A549 (cell line): ENCODE measurements at regions not wholly inside any gene's neighbourhood (a gene's known extent, or its start where the extent isn't known, plus 50 kb on each side); places are given as distances from the start of the nearest gene placed in this dataset.

Experiments used
- ATAC-seq, 2 experiments: fragments of 200-7000 bp in 1 of 2; fragments of >200 bp in 1 of 2; cut with Nextera tagmentation in 1 of 2; cut with Tn5 transposase in 1 of 2; 3 replicates each; pipeline versions ENCODE4 v1.8.0 to v1.9.1; 2018 to 2020; ENCODE audit warnings: mild to moderate bottlenecking in 1 of 2, moderate library complexity in 1 of 2
- CTCF ChIA-PET: fragments of 300-600 bp; sonication (Branson Sonifier 250); formaldehyde crosslinking; extraction: SDS; loops from one replicate; lab custom pipeline; 2021; ENCODE audit warnings: antibody characterized with exemption, inconsistent platforms; lab: Yijun Ruan, JAX
- POLR2A ChIA-PET: fragments of 350-600 bp; formaldehyde crosslinking; extraction: SDS; loops from one replicate; lab custom pipeline; 2021; ENCODE audit warnings: antibody characterized with exemption, inconsistent platforms; lab: Yijun Ruan, JAX
- DNase-seq, 2 experiments: peaks; one replicate each; pipeline versions ENCODE4 v3.0.0 to v3.0.0-alpha.2; 2011 to 2016; ENCODE audit warnings: low read depth in 1 of 2, low spot score in 1 of 2
- FAIRE-seq: peaks from 2 replicates; lab custom pipeline; 2011; peaks lifted over from hg19 to GRCh38; lab: Jason Lieb, UNC
- H3K27ac ChIP-seq, 2 experiments: fragments of >200 bp; sonication (Bioruptor Twin); formaldehyde crosslinking; 3 replicates each; pipeline ENCODE4 v1.5.1; 2016 to 2017
- H3K4me1 ChIP-seq: fragments of >200 bp; sonication (Bioruptor Twin); formaldehyde crosslinking; 3 replicates; pipeline ENCODE4 v1.6.1; 2016
- H3K4me2 ChIP-seq: fragments of >200 bp; sonication (Bioruptor Twin); formaldehyde crosslinking; 3 replicates; pipeline ENCODE4 v1.6.1; 2016
- H3K4me3 ChIP-seq: fragments of >200 bp; sonication (Bioruptor Twin); formaldehyde crosslinking; 3 replicates; pipeline ENCODE4 v1.5.1; 2016
- H3K9me3 ChIP-seq: fragments of >200 bp; sonication (Bioruptor Twin); formaldehyde crosslinking; 3 replicates; pipeline ENCODE4 v1.6.1; 2016
- ATOH8 ChIP-seq: fragments of 250-450 bp; sonication (Bioruptor Pico); IDR thresholded peaks from 2 replicates; pipeline ENCODE4 v1.5.0; 2020; ENCODE audit warnings: low read depth, mild to moderate bottlenecking, moderate library complexity
- BCL3 ChIP-seq: fragments of >200 bp; sonication (Bioruptor Twin); formaldehyde crosslinking; IDR thresholded peaks from 3 replicates; pipeline ENCODE4 v1.6.1; 2016
- CEBPB ChIP-seq, 2 experiments: fragments of >200 bp in 1 of 2; sonication (Bioruptor Twin) in 1 of 2; formaldehyde crosslinking in 1 of 2; IDR thresholded peaks; 2 replicates each; pipeline ENCODE4 v1.6.1; 2012 to 2016
- EHMT2 ChIP-seq: fragments of 200-600 bp; sonication (generic); IDR thresholded peaks from 2 replicates; pipeline ENCODE4 v1.6.1; 2016; ENCODE audit warnings: antibody characterized with exemption, low read depth, mild to moderate bottlenecking, moderate library complexity
- ELK1 ChIP-seq: fragments of 150-350 bp; IDR thresholded peaks from 2 replicates; pipeline ENCODE4 v1.6.1; 2014; ENCODE audit warnings: low read depth, mild to moderate bottlenecking, low read length
- ESRRA ChIP-seq: fragments of 150-350 bp; IDR thresholded peaks from 2 replicates; pipeline ENCODE4 v1.6.1; 2014; ENCODE audit warnings: mild to moderate bottlenecking, low read length, borderline replicate concordance
- FOSB ChIP-seq: fragments of 250-450 bp; sonication (Bioruptor Pico); IDR thresholded peaks from 2 replicates; pipeline ENCODE4 v1.5.0; 2020; ENCODE audit warnings: mild to moderate bottlenecking, moderate library complexity
- GATA3 ChIP-seq: IDR thresholded peaks from 2 replicates; pipeline ENCODE4 v1.6.1; 2012; ENCODE audit warnings: borderline replicate concordance
- HES2 ChIP-seq: fragments of >200 bp; sonication (Bioruptor Twin); formaldehyde crosslinking; IDR thresholded peaks from 2 replicates; pipeline ENCODE4 v1.6.1; 2016
- KDM1A ChIP-seq: fragments of 200-600 bp; sonication (generic); IDR thresholded peaks from 2 replicates; pipeline ENCODE4 v1.6.1; 2016; ENCODE audit warnings: low read depth, mild to moderate bottlenecking
- KDM5A ChIP-seq: fragments of 200-600 bp; sonication (generic); IDR thresholded peaks from 2 replicates; pipeline ENCODE4 v1.6.1; 2016; ENCODE audit warnings: antibody characterized with exemption, mild to moderate bottlenecking
- MAFK ChIP-seq: fragments of 450-650 bp; IDR thresholded peaks from 2 replicates; pipeline ENCODE4 v1.6.1; 2014; ENCODE audit not compliant: partially characterized antibody
- MAZ ChIP-seq: fragments of 150-350 bp; IDR thresholded peaks from 2 replicates; pipeline ENCODE4 v1.6.1; 2014; ENCODE audit warnings: antibody characterized with exemption, low read depth, low read length, borderline replicate concordance
- MYC ChIP-seq: IDR thresholded peaks from 2 replicates; pipeline ENCODE4 v1.6.1; 2012; ENCODE audit warnings: mild to moderate bottlenecking, inconsistent platforms, low read length, improper control_type of control experiment, borderline replicate concordance
- NFE2L2 ChIP-seq: fragments of 150-350 bp; conservative IDR thresholded peaks from 2 replicates; pipeline ENCODE4 v1.6.1; 2014; ENCODE audit warnings: low read length
- RCOR1 ChIP-seq: fragments of 150-350 bp; IDR thresholded peaks from 2 replicates; pipeline ENCODE4 v1.6.1; 2014; ENCODE audit warnings: antibody characterized with exemption, low read length, low read depth
- RNF2 ChIP-seq: fragments of 200-600 bp; sonication (generic); IDR thresholded peaks from 2 replicates; pipeline ENCODE4 v1.6.1; 2016; ENCODE audit warnings: low read depth, mild to moderate bottlenecking, antibody characterized with exemption, moderate library complexity, borderline replicate concordance
- SMC3 ChIP-seq: fragments of >200 bp; sonication (Bioruptor Twin); formaldehyde crosslinking; IDR thresholded peaks from 3 replicates; pipeline ENCODE4 v1.6.1; 2018; ENCODE audit warnings: inconsistent platforms
- SREBF2 ChIP-seq: fragments of 450-650 bp; IDR thresholded peaks from 2 replicates; pipeline ENCODE4 v1.6.1; 2014; ENCODE audit warnings: mild to moderate bottlenecking, moderate library complexity
- TFCP2L1 ChIP-seq: fragments of 250-450 bp; sonication (Bioruptor Pico); IDR thresholded peaks from 2 replicates; pipeline ENCODE4 v1.5.0; 2021; ENCODE audit warnings: mild to moderate bottlenecking
- USF2 ChIP-seq: fragments of 450-650 bp; IDR thresholded peaks from 2 replicates; pipeline ENCODE4 v1.6.1; 2014; ENCODE audit warnings: antibody characterized with exemption
- ZC3H11A ChIP-seq: fragments of 450-650 bp; IDR thresholded peaks from 2 replicates; pipeline ENCODE4 v1.6.1; 2014; ENCODE audit warnings: antibody characterized with exemption, mild to moderate bottlenecking
- ZFP36 ChIP-seq: fragments of 450-650 bp; IDR thresholded peaks from 2 replicates; pipeline ENCODE4 v1.6.1; 2014; ENCODE audit warnings: borderline replicate concordance; ENCODE audit not compliant: partially characterized antibody

- ChIA-PET CTCF (no interaction called here), POLR2A (no interaction called here)
- DNase-seq (no peak), ATAC-seq (no peak), FAIRE-seq (no peak)
- H3K4me1 ChIP-seq: no peaks in the 10 kb centered on the region
- H3K9me3 ChIP-seq: no peaks in the 10 kb centered on the region
- TF ChIP-seq USF2: no peak
- no peak for TF ChIP-seq MAFK
- no peak for TF ChIP-seq CEBPB (IDR thresholded peaks at IDR 0.05)
- TF ChIP-seq RNF2: no peak
- no peak for TF ChIP-seq MAZ
- no peak for TF ChIP-seq KDM5A
- no peak for TF ChIP-seq FOSB (CRISPR knock-in tag)
- TF ChIP-seq RCOR1: no peak
- TF ChIP-seq SMC3: no peak
- no peak for TF ChIP-seq NFE2L2
- no peak for TF ChIP-seq MYC
- TF ChIP-seq ESRRA: no peak
- H3K4me2 ChIP-seq: no peak overlapping the region
- no peak overlapping the region for H3K27ac ChIP-seq
- no peak overlapping the region for H3K4me3 ChIP-seq
Measured at GRCh38 chr2:167415068-167415467, 526.8 kb downstream of the XIRP2 start.

GRCh38 chr2:167411367-167411766, 523.1 kb downstream of the XIRP2 start:
- no peak overlapping the region for H3K27ac ChIP-seq
- ATAC-seq: no peak
- ChIA-PET POLR2A (no interaction called here), CTCF (interaction anchor here (1.0 kb wide), 1 partner anchor 872 kb away, joined by 5 read pairs; no protein-coding TSS in a partner anchor)
- no peak for FAIRE-seq
- DNase-seq: no peak
- H3K4me2 ChIP-seq: no peak overlapping the region
- H3K9me3 ChIP-seq: no peaks in the 10 kb centered on the region
- H3K4me1 ChIP-seq: no peaks in the 10 kb centered on the region
- H3K4me3 ChIP-seq: no peak overlapping the region
- no peak for TF ChIP-seq KDM1A
- no peak for TF ChIP-seq SREBF2
- TF ChIP-seq TFCP2L1: no peak
- no peak for TF ChIP-seq RNF2
- no peak for TF ChIP-seq ELK1
- TF ChIP-seq NFE2L2: no peak
- no peak for TF ChIP-seq FOSB (CRISPR knock-in tag)
- TF ChIP-seq ZFP36: no peak
- no peak for TF ChIP-seq BCL3
- TF ChIP-seq HES2: no peak
- no peak for TF ChIP-seq GATA3
- TF ChIP-seq ZC3H11A: no peak
- TF ChIP-seq EHMT2: no peak
- TF ChIP-seq ATOH8 (CRISPR knock-in tag): no peak
